Islet precursor cell (in vitro differentiated cells): ENCODE measurements at regions not wholly inside any gene's neighbourhood (a gene's known extent, or its start where the extent isn't known, plus 50 kb on each side); places are given as distances from the start of the nearest gene placed in this dataset.

ENCODE experiments used
- DNase-seq: peaks from one replicate; pipeline ENCODE4 v3.0.0-alpha.2; 2018

GRCh38 chr10:128694168-128694850, 568.1 kb upstream of the MKI67 start:
- no peak for DNase-seq

DNA sequence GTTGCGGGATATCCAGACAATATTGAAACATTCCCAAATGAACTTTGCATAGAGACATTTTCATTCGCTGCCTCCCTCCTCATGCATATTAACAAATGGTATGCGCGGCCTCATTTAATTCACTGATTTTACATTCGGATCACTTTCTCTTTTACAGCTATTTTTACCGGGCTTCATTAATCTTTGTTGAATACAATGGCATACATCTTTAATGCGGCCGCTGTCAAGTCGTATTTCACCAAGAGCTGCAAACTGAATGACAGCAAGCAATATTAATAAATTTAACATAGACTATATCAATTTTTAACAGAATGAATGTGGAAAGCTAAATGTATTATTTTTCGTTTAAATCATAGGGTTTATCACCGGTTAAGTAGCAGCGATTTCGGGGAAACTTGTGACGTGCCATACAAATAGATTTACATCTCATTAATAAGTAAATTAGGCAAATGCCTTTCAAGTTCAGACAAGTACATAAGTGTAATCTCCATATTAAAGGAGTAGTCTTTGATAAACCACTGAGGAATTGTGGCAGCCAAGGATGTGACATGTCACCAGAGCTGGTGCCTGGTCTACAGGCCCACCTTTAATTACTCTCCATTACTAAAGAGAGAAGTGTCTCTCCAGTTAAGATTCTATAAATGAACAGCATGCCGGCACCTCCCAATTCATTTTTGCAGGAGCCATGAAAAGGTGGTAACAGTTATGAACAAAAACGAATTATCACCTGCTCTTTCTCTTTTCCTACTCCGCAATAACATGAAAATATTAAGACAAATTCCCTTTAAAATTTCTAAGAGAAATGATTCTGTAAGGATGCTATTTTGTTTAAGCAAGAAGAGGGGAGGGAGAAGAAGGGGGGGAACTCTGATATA, 568.9 kb upstream of the MKI67 start:
- DNase-seq = no peak

DNA sequence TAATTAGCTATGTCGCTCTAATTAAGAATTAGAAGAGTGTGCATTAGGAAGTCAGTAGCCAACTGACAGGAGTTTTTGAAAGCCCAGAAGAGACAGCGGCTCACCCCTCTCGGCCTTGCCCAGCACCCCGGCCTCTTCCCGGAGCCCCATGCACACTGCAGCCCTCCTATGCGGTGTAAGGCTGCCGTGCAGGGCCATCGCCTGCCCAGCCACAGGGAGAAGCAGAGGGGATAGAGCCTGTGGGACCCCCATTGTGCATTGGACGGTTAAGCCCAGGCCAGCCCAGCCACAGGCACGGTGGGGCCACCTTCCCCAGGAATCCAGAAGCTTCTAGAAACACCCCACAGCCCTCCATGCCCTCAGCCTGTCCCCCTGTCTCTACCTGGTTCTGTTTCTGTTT, 569.7 kb upstream of the MKI67 start:
- no peak for DNase-seq

- no peak for DNase-seq
These were observed 571.2 kb upstream of the MKI67 start for GRCh38 chr10:128697437-128697836.

GRCh38 chr10:128701381-128701780, 575.2 kb upstream of the MKI67 start:
- DNase-seq = peak; percentile 37

DNA sequence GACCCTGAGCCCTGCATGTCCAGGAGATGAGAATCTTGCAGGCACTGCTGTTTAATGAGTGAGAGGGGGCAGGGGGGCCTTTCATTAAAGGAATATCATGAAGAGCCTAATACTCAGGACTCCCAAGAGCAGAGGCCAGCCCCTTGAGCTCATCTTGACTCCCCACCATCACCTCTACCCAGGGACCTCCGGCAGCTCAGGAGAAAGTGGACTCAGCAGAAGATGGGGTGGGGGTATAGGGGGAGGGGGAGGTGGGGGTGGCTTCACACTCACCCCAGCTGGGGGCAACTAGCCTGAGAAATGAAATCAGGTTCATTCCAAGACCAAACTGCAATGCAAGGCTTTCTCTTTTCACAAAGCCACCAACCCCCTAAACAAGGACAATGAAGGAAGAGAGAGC, 575.6 kb upstream of the MKI67 start:
- peak; percentile 8 for DNase-seq

DNA sequence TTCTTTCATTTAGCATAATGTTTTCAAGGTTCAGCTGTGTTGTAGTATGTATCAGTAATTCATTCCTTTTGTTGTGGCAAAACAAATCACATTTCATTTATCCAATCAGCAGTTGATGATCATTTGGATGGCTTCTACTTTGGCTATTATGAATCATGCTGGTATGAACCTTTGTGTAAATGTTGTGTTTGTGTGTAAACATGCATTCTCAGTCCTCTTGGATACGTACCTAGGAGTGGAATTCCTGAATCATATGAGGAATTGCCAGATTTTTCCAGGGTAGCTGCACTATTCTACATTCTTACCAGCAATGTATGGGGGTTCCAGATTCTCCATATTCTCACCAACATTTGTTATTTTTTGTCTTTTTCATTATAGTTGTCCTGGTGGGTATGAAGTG, 578.5 kb upstream of the MKI67 start:
- DNase-seq = no peak

DNA sequence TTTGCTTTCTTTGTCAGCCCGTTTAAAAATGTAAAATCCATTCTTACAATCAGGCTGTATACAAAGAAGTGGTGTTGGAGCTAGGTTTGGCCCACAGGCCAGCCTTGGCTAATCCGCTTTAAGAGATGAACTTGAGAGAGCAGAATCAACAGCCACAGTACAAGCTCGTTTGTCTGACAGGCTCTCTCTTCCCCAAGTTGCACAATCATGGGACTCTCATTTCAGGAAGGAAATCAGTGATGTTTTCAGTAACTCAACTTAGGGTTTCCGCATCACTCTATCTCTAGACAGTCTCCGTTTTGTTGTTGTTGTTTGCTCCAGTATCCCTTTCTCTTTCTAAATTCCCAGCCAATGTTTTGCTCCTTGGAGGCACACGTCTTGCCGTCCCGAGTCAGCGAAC, 582.0 kb upstream of the MKI67 start:
- peak; percentile 10 for DNase-seq

GRCh38 chr10:128709686-128710085, 583.5 kb upstream of the MKI67 start:
- no peak for DNase-seq

GRCh38 chr10:128710098-128710797, 584.0 kb upstream of the MKI67 start:
- DNase-seq = peak; percentile 46

GRCh38 chr10:128710798-128711183, 584.6 kb upstream of the MKI67 start:
- no peak for DNase-seq

DNA sequence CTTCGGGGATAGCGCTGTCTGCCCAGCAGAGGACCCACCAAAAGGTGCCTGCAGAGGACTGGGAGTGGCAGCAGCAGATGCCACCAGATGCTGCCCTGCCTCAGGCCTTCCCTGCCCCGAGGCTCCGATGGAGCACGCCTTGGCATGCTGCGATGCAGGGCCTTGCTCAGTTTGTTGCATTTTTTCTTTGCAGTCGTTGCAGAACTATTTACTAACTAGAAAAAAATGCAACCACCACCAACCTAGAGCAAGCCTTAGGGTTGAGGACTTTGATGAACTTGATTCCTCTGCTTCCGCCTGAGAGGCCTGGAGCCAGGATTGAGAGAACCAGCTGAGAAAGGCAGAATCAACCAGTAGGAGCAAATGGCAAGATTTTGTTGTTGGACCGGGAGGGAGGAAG, 585.6 kb upstream of the MKI67 start:
- peak; percentile 41 for DNase-seq

- peak; percentile 15 for DNase-seq
These were observed 586.6 kb upstream of the MKI67 start for GRCh38 chr10:128712661-128713400.

DNA sequence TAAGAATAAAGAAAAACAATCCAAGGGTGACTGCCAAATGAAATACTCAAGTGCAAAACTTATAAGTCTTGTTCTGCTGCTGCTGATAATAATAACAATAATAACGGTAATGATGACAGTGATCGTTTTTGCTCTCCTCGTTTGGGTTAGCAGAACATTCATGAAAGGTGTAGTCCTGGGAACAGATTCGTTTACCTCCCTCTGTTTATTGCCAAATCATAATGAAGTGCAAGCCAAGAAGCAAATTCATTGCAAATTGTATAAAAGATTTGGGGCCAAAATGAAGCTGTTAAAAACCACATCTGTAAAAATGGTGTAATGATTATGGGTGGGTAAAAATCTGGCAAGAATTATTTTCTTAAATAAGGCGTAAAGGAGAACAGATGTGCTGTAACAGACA, 587.2 kb upstream of the MKI67 start:
- DNase-seq = no peak

- DNase-seq = no peak
These were observed 587.8 kb upstream of the MKI67 start for GRCh38 chr10:128713874-128714570.

- no peak for DNase-seq
These were observed 588.6 kb upstream of the MKI67 start for GRCh38 chr10:128714644-128715415.

GRCh38 chr10:128716181-128716580, 590.0 kb upstream of the MKI67 start:
- peak; percentile 38 for DNase-seq

DNA sequence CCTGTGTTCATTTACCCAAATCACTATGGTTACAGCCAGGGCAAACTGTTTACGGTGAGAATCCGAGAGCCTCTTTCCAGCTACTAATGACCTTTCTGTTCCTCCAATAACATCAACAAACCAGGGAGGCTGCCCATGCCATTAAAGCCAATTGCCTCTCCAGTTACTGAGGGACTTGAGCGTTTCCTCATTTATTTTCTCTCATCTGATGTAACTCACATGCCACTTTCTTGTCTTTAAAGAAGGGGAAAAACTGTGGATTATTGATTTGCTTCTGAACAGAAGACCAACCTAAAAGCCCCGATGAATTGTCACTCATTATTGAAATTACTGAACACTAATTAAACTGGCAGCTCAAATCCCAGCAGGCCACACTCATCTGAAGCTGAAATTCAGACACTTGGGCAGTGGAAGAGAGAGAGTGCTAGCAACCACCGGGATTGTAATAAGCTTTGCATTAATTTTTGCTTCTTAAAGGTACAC, 595.8 kb upstream of the MKI67 start:
- DNase-seq = peak; percentile 29

DNA sequence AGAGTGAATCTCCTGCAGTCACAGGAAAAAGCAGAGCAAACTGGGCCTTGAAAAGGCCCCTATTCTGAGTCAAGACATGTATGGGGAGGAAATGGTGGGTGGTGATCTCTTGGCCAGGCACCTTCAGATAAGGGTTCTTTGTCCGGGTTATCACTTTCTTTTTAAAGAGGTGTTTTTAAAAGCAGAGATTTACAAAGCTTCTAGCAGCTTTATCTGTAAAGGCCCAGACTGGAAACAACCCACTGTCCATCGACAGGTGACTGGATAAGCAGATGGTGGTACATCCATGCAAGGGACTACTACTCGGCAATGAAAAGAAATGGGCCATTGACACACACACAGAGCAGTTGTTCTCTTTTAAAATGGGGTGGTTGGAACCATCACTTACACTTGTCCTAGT, 596.7 kb upstream of the MKI67 start:
- no peak for DNase-seq

DNA sequence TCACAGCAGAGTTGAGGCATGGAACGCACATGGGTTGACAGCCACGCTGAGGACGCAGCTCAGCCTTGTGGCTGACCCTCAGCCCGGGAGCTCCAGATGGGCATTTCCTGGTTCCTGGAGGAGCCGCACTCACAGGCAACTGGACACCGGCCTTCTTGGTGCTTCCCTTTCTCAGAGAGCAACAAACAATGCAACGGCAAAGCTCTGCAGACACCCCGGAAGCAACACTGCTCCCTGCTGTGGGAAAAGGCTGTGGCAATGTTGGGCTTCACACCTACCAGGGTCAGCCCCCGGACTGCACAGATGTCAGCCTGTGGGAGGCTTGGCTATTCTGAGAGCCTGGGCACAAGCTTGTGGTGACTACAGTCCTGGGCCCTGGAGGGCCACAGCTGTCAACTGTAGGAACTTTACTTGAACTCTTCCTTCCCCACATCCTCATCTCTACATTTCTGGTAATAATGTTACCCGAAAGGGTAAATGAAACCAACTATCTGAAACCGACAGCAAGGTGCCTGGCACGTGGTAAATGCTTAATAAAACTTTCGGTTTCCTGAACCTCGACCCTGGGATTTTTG, 597.5 kb upstream of the MKI67 start:
- peak; percentile 49 for DNase-seq

- DNase-seq = peak; percentile 20
These were observed 599.3 kb upstream of the MKI67 start for GRCh38 chr10:128725531-128725930.
